ENCODE measurements at regions not wholly inside any gene's neighbourhood (a gene's known extent, or its start where the extent isn't known, plus 50 kb on each side); places are given as distances from the start of the nearest gene placed in this dataset.
"Not testable (repeated sequence)": the region's sequence is repeated elsewhere in the genome, so short reads cannot be mapped to it uniquely, and the experiment has no call there.

- H3K9me3 ChIP-seq (ENCODE audit: control insufficient read depth in 2 of 3, low read length in 3 of 3); H3K4me1 Mint-ChIP-seq; ATAC-seq; intact Hi-C loops (cut with micrococcal nuclease); H3K4me3 Mint-ChIP-seq; H3K4me3 ChIP-seq (ENCODE audit: low read length); H3K4me1 ChIP-seq (ENCODE audit: control insufficient read depth in 2 of 2, insufficient read depth in 2 of 2, low read length in 2 of 2); DNase-seq; CTCF ChIA-PET; H3K27ac ChIP-seq (ENCODE audit: low read depth, low read length); H3K36me3 Mint-ChIP-seq; H3K27me3 ChIP-seq (ENCODE audit: control insufficient read depth in 2 of 2, insufficient read depth in 2 of 2, low read length in 2 of 2); POLR2A ChIA-PET; H3K27me3 Mint-ChIP-seq; H3K36me3 ChIP-seq (ENCODE audit: control insufficient read depth in 2 of 3, insufficient read depth in 3 of 3, low read length in 3 of 3); H3K27ac Mint-ChIP-seq: not testable (repeated sequence)
- peaks cover 0 to 20% (median 5%) of the 10 kb centered on the region in 11 donors for H3K9me3 Mint-ChIP-seq
Observed at GRCh38 chr2:82737965-82738364, 1721.1 kb downstream of the SUCLG1 start.

- Mint-ChIP-seq H3K36me3 (no peaks in the 10 kb centered on the region), H3K4me1 (no peaks in the 10 kb centered on the region), H3K27me3 (no peaks in the 10 kb centered on the region), H3K9me3 (peaks cover 0 to 22% (median 4%) of the 10 kb centered on the region in 11 donors), H3K27ac (no peak overlapping the region), H3K4me3 (no peak overlapping the region)
- CTCF ChIA-PET: no interaction called here
- DNase-seq: no peak
- Histone ChIP-seq H3K36me3 (ENCODE audit: control insufficient read depth in 2 of 3, insufficient read depth in 3 of 3, low read length in 3 of 3) (no peaks in the 10 kb centered on the region), H3K4me3 (ENCODE audit: low read length) (no peak overlapping the region), H3K4me1 (ENCODE audit: control insufficient read depth in 2 of 2, insufficient read depth in 2 of 2, low read length in 2 of 2) (no peaks in the 10 kb centered on the region), H3K27ac (ENCODE audit: low read depth, low read length) (no peak overlapping the region), H3K9me3 (ENCODE audit: control insufficient read depth in 2 of 3, low read length in 3 of 3) (no peaks in the 10 kb centered on the region), H3K27me3 (ENCODE audit: control insufficient read depth in 2 of 2, insufficient read depth in 2 of 2, low read length in 2 of 2) (no peaks in the 10 kb centered on the region)
- POLR2A ChIA-PET: no interaction called here
- intact Hi-C loops (cut with micrococcal nuclease): no loop called here
- ATAC-seq: no peak
Observed at GRCh38 chr2:82735336-82735735, 1723.7 kb downstream of the SUCLG1 start.

- no peak overlapping the region for H3K27ac Mint-ChIP-seq
- no peak for ATAC-seq
Observed at GRCh38 chr2:82731824-82732223, 1727.3 kb downstream of the SUCLG1 start.

GRCh38 chr2:82730811-82731210 is 1728.3 kb downstream of the SUCLG1 start:
- no peaks in the 10 kb centered on the region for H3K4me1 Mint-ChIP-seq
- H3K4me3 Mint-ChIP-seq: no peak overlapping the region
- H3K27me3 Mint-ChIP-seq: no peaks in the 10 kb centered on the region
- H3K27ac Mint-ChIP-seq: no peak overlapping the region
- Histone ChIP-seq H3K4me3 (ENCODE audit: low read length) (no peak overlapping the region), H3K4me1 (ENCODE audit: control insufficient read depth in 2 of 2, insufficient read depth in 2 of 2, low read length in 2 of 2) (no peaks in the 10 kb centered on the region), H3K36me3 (ENCODE audit: control insufficient read depth in 2 of 3, insufficient read depth in 3 of 3, low read length in 3 of 3) (no peaks in the 10 kb centered on the region), H3K27me3 (ENCODE audit: control insufficient read depth in 2 of 2, insufficient read depth in 2 of 2, low read length in 2 of 2) (no peaks in the 10 kb centered on the region), H3K9me3 (ENCODE audit: control insufficient read depth in 2 of 3, low read length in 3 of 3) (peaks cover 0 to 4% (median 0%) of the 10 kb centered on the region in 3 experiments), H3K27ac (ENCODE audit: low read depth, low read length) (no peak overlapping the region)
- POLR2A ChIA-PET: no interaction called here
- no peaks in the 10 kb centered on the region for H3K36me3 Mint-ChIP-seq
- ATAC-seq (no peak), DNase-seq (no peak)
- CTCF ChIA-PET: no interaction called here
- intact Hi-C loops (cut with micrococcal nuclease): no loop called here
- peaks cover 0 to 18% (median 4%) of the 10 kb centered on the region in 11 donors for H3K9me3 Mint-ChIP-seq

More at GRCh38 chr2:82731824-82732223, 1727.3 kb downstream of the SUCLG1 start:
- Histone ChIP-seq H3K9me3 (ENCODE audit: control insufficient read depth in 2 of 3, low read length in 3 of 3) (peaks cover 0 to 4% (median 0%) of the 10 kb centered on the region in 3 experiments), H3K27ac (ENCODE audit: low read depth, low read length) (no peak overlapping the region), H3K27me3 (ENCODE audit: control insufficient read depth in 2 of 2, insufficient read depth in 2 of 2, low read length in 2 of 2) (no peaks in the 10 kb centered on the region), H3K4me1 (ENCODE audit: control insufficient read depth in 2 of 2, insufficient read depth in 2 of 2, low read length in 2 of 2) (no peaks in the 10 kb centered on the region), H3K4me3 (ENCODE audit: low read length) (no peak overlapping the region), H3K36me3 (ENCODE audit: control insufficient read depth in 2 of 3, insufficient read depth in 3 of 3, low read length in 3 of 3) (no peaks in the 10 kb centered on the region)
- Mint-ChIP-seq H3K4me1 (no peaks in the 10 kb centered on the region), H3K9me3 (peaks cover 0 to 25% (median 5%) of the 10 kb centered on the region in 11 donors), H3K36me3 (no peaks in the 10 kb centered on the region), H3K27me3 (no peaks in the 10 kb centered on the region), H3K4me3 (no peak overlapping the region)
- ChIA-PET CTCF (no interaction called here), POLR2A (no interaction called here)
- no peak for DNase-seq
- intact Hi-C loops (cut with micrococcal nuclease): no loop called here

- intact Hi-C loops (cut with micrococcal nuclease): no loop called here
Observed at GRCh38 chr2:82728090-82728489, 1731.0 kb downstream of the SUCLG1 start.

GRCh38 chr2:82708681-82709080 is 1750.4 kb downstream of the SUCLG1 start:
- Mint-ChIP-seq H3K27ac (no peak overlapping the region), H3K4me1 (no peaks in the 10 kb centered on the region), H3K27me3 (no peaks in the 10 kb centered on the region), H3K9me3 (peaks cover 0 to 11% (median 3%) of the 10 kb centered on the region in 11 donors), H3K36me3 (no peaks in the 10 kb centered on the region), H3K4me3 (no peak overlapping the region)
- ChIA-PET CTCF (no interaction called here), POLR2A (no interaction called here)
- no peak overlapping the region for H3K4me3 ChIP-seq (ENCODE audit: low read length)
- intact Hi-C loops (cut with micrococcal nuclease): no loop called here
- ATAC-seq (no peak), DNase-seq (no peak)
- no peaks in the 10 kb centered on the region for H3K4me1 ChIP-seq (ENCODE audit: control insufficient read depth in 2 of 2, insufficient read depth in 2 of 2, low read length in 2 of 2)
- H3K36me3 ChIP-seq (ENCODE audit: control insufficient read depth in 2 of 3, insufficient read depth in 3 of 3, low read length in 3 of 3): no peaks in the 10 kb centered on the region
- no peak overlapping the region for H3K27ac ChIP-seq (ENCODE audit: low read depth, low read length)
- H3K9me3 ChIP-seq (ENCODE audit: control insufficient read depth in 2 of 3, low read length in 3 of 3): peaks cover 0 to 6% (median 0%) of the 10 kb centered on the region in 3 experiments
- H3K27me3 ChIP-seq (ENCODE audit: control insufficient read depth in 2 of 2, insufficient read depth in 2 of 2, low read length in 2 of 2): no peaks in the 10 kb centered on the region

More at GRCh38 chr2:82728090-82728489, 1731.0 kb downstream of the SUCLG1 start:
- Histone ChIP-seq H3K9me3 (ENCODE audit: control insufficient read depth in 2 of 3, low read length in 3 of 3) (peaks cover 0 to 4% (median 0%) of the 10 kb centered on the region in 3 experiments), H3K4me1 (ENCODE audit: control insufficient read depth in 2 of 2, insufficient read depth in 2 of 2, low read length in 2 of 2) (no peaks in the 10 kb centered on the region), H3K27ac (ENCODE audit: low read depth, low read length) (no peak overlapping the region), H3K36me3 (ENCODE audit: control insufficient read depth in 2 of 3, insufficient read depth in 3 of 3, low read length in 3 of 3) (no peaks in the 10 kb centered on the region), H3K27me3 (ENCODE audit: control insufficient read depth in 2 of 2, insufficient read depth in 2 of 2, low read length in 2 of 2) (no peaks in the 10 kb centered on the region), H3K4me3 (ENCODE audit: low read length) (no peak overlapping the region)
- DNase-seq (no peak), ATAC-seq (no peak)
- peaks cover 1 to 16% (median 3%) of the 10 kb centered on the region in 11 donors for H3K9me3 Mint-ChIP-seq
- no peak overlapping the region for H3K27ac Mint-ChIP-seq
- ChIA-PET POLR2A (interaction anchor here (0.6 kb wide), 1 partner anchor 23 kb away, joined by 3 read pairs; no protein-coding TSS in a partner anchor), CTCF (no interaction called here)
- no peak overlapping the region for H3K4me3 Mint-ChIP-seq
- H3K4me1 Mint-ChIP-seq: no peaks in the 10 kb centered on the region
- no peaks in the 10 kb centered on the region for H3K36me3 Mint-ChIP-seq
- no peaks in the 10 kb centered on the region for H3K27me3 Mint-ChIP-seq

- Histone ChIP-seq H3K4me1 (ENCODE audit: control insufficient read depth in 2 of 2, insufficient read depth in 2 of 2, low read length in 2 of 2) (no peaks in the 10 kb centered on the region), H3K36me3 (ENCODE audit: control insufficient read depth in 2 of 3, insufficient read depth in 3 of 3, low read length in 3 of 3) (no peaks in the 10 kb centered on the region), H3K4me3 (ENCODE audit: low read length) (no peak overlapping the region), H3K9me3 (ENCODE audit: control insufficient read depth in 2 of 3, low read length in 3 of 3) (no peaks in the 10 kb centered on the region), H3K27me3 (ENCODE audit: control insufficient read depth in 2 of 2, insufficient read depth in 2 of 2, low read length in 2 of 2) (no peaks in the 10 kb centered on the region), H3K27ac (ENCODE audit: low read depth, low read length) (no peak overlapping the region)
- CTCF ChIA-PET: no interaction called here
- POLR2A ChIA-PET: no interaction called here
- H3K36me3 Mint-ChIP-seq: no peaks in the 10 kb centered on the region
- peaks cover 0 to 22% (median 3%) of the 10 kb centered on the region in 11 donors for H3K9me3 Mint-ChIP-seq
- DNase-seq (no peak), ATAC-seq (no peak)
- no peak overlapping the region for H3K4me3 Mint-ChIP-seq
- no peak overlapping the region for H3K27ac Mint-ChIP-seq
- intact Hi-C loops (cut with micrococcal nuclease): no loop called here
- no peaks in the 10 kb centered on the region for H3K4me1 Mint-ChIP-seq
- no peaks in the 10 kb centered on the region for H3K27me3 Mint-ChIP-seq
Observed at GRCh38 chr2:82697231-82697630, 1761.8 kb downstream of the SUCLG1 start.
